GM23338 (cell line): ENCODE measurements at regions not wholly inside any gene's neighbourhood (a gene's known extent, or its start where the extent isn't known, plus 50 kb on each side); places are given as distances from the start of the nearest gene placed in this dataset.

Experiments used
- ATAC-seq: fragments of 200-7000 bp; cut with Tn5 transposase; 3 replicates; pipeline ENCODE4 v1.9.1; 2020
- DNase-seq: peaks from one replicate; pipeline ENCODE4 v3.0.0-alpha.2; 2015; ENCODE audit warnings: low spot score
- H2AFZ ChIP-seq: fragments of 200-600 bp; sonication (generic); 2 replicates; pipeline ENCODE4 v1.8.0; 2016; ENCODE audit warnings: antibody characterized with exemption, mild to moderate bottlenecking, moderate library complexity
- H3F3A ChIP-seq: fragments of 200-600 bp; sonication (generic); replicated peaks from 2 replicates; pipeline ENCODE4 v1.8.0; 2017; ENCODE audit warnings: antibody characterized with exemption, mixed run types, low read depth
- H3K27ac ChIP-seq: fragments of 200-600 bp; sonication (generic); 2 replicates; pipeline ENCODE4 v1.6.1; 2016; ENCODE audit warnings: low read depth
- H3K27me3 ChIP-seq: fragments of 200-600 bp; sonication (generic); 2 replicates; pipeline ENCODE4 v1.8.0; 2016; ENCODE audit warnings: mild to moderate bottlenecking, mixed run types, moderate library complexity; ENCODE audit not compliant: insufficient read depth
- H3K36me3 ChIP-seq: fragments of 200-600 bp; sonication (generic); 2 replicates; pipeline ENCODE4 v1.8.0; 2016; ENCODE audit warnings: mild to moderate bottlenecking; ENCODE audit not compliant: insufficient read depth
- H3K4me1 ChIP-seq: fragments of 200-600 bp; sonication (generic); 2 replicates; pipeline ENCODE4 v1.8.0; 2016; ENCODE audit warnings: mild to moderate bottlenecking, moderate library complexity; ENCODE audit not compliant: insufficient read depth
- H3K4me2 ChIP-seq: fragments of 200-600 bp; sonication (generic); 2 replicates; pipeline ENCODE4 v1.7.1; 2017; ENCODE audit warnings: mixed run types
- H3K4me3 ChIP-seq: fragments of 200-600 bp; sonication (generic); 2 replicates; pipeline ENCODE4 v1.6.1; 2016; ENCODE audit warnings: mixed run types
- H3K79me2 ChIP-seq: fragments of 200-600 bp; sonication (generic); replicated peaks from 2 replicates; pipeline ENCODE4 v1.8.0; 2017; ENCODE audit warnings: mild to moderate bottlenecking; ENCODE audit not compliant: insufficient read depth
- H3K9me2 ChIP-seq: fragments of 200-600 bp; sonication (generic); 2 replicates; pipeline ENCODE4 v1.8.0; 2017; ENCODE audit not compliant: insufficient read depth
- H4K20me1 ChIP-seq: fragments of 200-600 bp; sonication (generic); replicated peaks from 2 replicates; pipeline ENCODE4 v1.8.0; 2017; ENCODE audit warnings: mild to moderate bottlenecking; ENCODE audit not compliant: insufficient read depth
- H3K27ac Mint-ChIP-seq: 2 replicates; pipeline ENCODE4 v1.8.0; 2020; ENCODE audit warnings: inconsistent platforms, mild to moderate bottlenecking, moderate library complexity, mixed read lengths
- H3K27me3 Mint-ChIP-seq: 3 replicates; pipeline ENCODE4 v1.8.0; 2022; ENCODE audit warnings: low read depth, mild to moderate bottlenecking, moderate library complexity, mixed read lengths, inconsistent platforms; ENCODE audit not compliant: insufficient read depth, poor library complexity
- H3K36me3 Mint-ChIP-seq: 3 replicates; pipeline ENCODE4 v1.8.0; 2021; ENCODE audit warnings: low read depth, mild to moderate bottlenecking, inconsistent platforms, moderate library complexity, mixed read lengths
- H3K4me1 Mint-ChIP-seq: 3 replicates; pipeline ENCODE4 v1.8.0; 2020; ENCODE audit warnings: mild to moderate bottlenecking, inconsistent platforms, mixed read lengths
- H3K4me3 Mint-ChIP-seq: 3 replicates; pipeline ENCODE4 v1.8.0; 2021; ENCODE audit warnings: moderate library complexity, mild to moderate bottlenecking, inconsistent platforms, mixed read lengths
- H3K9me3 Mint-ChIP-seq: 3 replicates; pipeline ENCODE4 v1.8.0; 2020; ENCODE audit warnings: moderate library complexity, mild to moderate bottlenecking, inconsistent platforms, mixed read lengths
- JUNB ChIP-seq: IDR thresholded peaks from one replicate; pipeline ENCODE4 v1.6.1; 2016; ENCODE audit warnings: antibody characterized with exemption; ENCODE audit not compliant: unreplicated experiment
- ZNF331 ChIP-seq: fragments of 250-450 bp; sonication (Bioruptor Pico); IDR thresholded peaks from 2 replicates; pipeline ENCODE4 v1.5.0; 2020; ENCODE audit warnings: low read depth, mild to moderate bottlenecking, moderate library complexity
- TF ChIP-seq, protein P1 (sequence below): IDR thresholded peaks from one replicate; pipeline ENCODE4 v1.6.1; 2018; ENCODE audit warnings: antibody characterized with exemption; ENCODE audit not compliant: unreplicated experiment
- TF ChIP-seq, protein P2 (sequence below): fragments of 250-450 bp; sonication (Bioruptor Pico); IDR thresholded peaks from 2 replicates; pipeline ENCODE4 v1.5.0; 2020; ENCODE audit warnings: mild to moderate bottlenecking, moderate library complexity

DNA sequence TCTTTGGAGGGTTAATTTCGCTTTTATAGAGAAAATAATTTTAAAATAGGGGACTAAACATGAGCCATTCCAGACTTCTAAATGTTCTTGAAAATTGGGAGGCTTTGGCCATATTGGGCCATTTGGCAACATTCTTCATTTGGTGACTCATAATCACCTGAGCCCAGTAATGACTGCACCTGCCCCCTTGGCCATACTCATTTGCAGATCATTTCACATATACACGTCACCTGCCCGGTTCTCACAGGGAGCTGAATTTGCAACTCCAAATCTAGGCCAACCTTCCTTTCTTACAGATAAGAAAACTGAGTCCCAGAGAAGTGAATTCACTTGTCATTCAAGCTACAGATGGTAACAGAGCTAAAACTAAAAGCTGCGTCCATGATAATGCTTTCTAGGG lies 289.7 kb downstream of the EPHA4 start:
- H3K27ac ChIP-seq: no peak overlapping the region
- H4K20me1 ChIP-seq: no peaks in the 10 kb centered on the region
- no peak for TF ChIP-seq ZNF331 (CRISPR knock-in tag)
- TF ChIP-seq, protein P1, sequence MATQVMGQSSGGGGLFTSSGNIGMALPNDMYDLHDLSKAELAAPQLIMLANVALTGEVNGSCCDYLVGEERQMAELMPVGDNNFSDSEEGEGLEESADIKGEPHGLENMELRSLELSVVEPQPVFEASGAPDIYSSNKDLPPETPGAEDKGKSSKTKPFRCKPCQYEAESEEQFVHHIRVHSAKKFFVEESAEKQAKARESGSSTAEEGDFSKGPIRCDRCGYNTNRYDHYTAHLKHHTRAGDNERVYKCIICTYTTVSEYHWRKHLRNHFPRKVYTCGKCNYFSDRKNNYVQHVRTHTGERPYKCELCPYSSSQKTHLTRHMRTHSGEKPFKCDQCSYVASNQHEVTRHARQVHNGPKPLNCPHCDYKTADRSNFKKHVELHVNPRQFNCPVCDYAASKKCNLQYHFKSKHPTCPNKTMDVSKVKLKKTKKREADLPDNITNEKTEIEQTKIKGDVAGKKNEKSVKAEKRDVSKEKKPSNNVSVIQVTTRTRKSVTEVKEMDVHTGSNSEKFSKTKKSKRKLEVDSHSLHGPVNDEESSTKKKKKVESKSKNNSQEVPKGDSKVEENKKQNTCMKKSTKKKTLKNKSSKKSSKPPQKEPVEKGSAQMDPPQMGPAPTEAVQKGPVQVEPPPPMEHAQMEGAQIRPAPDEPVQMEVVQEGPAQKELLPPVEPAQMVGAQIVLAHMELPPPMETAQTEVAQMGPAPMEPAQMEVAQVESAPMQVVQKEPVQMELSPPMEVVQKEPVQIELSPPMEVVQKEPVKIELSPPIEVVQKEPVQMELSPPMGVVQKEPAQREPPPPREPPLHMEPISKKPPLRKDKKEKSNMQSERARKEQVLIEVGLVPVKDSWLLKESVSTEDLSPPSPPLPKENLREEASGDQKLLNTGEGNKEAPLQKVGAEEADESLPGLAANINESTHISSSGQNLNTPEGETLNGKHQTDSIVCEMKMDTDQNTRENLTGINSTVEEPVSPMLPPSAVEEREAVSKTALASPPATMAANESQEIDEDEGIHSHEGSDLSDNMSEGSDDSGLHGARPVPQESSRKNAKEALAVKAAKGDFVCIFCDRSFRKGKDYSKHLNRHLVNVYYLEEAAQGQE: no peak
- no peak for TF ChIP-seq JUNB
- TF ChIP-seq, protein P2, sequence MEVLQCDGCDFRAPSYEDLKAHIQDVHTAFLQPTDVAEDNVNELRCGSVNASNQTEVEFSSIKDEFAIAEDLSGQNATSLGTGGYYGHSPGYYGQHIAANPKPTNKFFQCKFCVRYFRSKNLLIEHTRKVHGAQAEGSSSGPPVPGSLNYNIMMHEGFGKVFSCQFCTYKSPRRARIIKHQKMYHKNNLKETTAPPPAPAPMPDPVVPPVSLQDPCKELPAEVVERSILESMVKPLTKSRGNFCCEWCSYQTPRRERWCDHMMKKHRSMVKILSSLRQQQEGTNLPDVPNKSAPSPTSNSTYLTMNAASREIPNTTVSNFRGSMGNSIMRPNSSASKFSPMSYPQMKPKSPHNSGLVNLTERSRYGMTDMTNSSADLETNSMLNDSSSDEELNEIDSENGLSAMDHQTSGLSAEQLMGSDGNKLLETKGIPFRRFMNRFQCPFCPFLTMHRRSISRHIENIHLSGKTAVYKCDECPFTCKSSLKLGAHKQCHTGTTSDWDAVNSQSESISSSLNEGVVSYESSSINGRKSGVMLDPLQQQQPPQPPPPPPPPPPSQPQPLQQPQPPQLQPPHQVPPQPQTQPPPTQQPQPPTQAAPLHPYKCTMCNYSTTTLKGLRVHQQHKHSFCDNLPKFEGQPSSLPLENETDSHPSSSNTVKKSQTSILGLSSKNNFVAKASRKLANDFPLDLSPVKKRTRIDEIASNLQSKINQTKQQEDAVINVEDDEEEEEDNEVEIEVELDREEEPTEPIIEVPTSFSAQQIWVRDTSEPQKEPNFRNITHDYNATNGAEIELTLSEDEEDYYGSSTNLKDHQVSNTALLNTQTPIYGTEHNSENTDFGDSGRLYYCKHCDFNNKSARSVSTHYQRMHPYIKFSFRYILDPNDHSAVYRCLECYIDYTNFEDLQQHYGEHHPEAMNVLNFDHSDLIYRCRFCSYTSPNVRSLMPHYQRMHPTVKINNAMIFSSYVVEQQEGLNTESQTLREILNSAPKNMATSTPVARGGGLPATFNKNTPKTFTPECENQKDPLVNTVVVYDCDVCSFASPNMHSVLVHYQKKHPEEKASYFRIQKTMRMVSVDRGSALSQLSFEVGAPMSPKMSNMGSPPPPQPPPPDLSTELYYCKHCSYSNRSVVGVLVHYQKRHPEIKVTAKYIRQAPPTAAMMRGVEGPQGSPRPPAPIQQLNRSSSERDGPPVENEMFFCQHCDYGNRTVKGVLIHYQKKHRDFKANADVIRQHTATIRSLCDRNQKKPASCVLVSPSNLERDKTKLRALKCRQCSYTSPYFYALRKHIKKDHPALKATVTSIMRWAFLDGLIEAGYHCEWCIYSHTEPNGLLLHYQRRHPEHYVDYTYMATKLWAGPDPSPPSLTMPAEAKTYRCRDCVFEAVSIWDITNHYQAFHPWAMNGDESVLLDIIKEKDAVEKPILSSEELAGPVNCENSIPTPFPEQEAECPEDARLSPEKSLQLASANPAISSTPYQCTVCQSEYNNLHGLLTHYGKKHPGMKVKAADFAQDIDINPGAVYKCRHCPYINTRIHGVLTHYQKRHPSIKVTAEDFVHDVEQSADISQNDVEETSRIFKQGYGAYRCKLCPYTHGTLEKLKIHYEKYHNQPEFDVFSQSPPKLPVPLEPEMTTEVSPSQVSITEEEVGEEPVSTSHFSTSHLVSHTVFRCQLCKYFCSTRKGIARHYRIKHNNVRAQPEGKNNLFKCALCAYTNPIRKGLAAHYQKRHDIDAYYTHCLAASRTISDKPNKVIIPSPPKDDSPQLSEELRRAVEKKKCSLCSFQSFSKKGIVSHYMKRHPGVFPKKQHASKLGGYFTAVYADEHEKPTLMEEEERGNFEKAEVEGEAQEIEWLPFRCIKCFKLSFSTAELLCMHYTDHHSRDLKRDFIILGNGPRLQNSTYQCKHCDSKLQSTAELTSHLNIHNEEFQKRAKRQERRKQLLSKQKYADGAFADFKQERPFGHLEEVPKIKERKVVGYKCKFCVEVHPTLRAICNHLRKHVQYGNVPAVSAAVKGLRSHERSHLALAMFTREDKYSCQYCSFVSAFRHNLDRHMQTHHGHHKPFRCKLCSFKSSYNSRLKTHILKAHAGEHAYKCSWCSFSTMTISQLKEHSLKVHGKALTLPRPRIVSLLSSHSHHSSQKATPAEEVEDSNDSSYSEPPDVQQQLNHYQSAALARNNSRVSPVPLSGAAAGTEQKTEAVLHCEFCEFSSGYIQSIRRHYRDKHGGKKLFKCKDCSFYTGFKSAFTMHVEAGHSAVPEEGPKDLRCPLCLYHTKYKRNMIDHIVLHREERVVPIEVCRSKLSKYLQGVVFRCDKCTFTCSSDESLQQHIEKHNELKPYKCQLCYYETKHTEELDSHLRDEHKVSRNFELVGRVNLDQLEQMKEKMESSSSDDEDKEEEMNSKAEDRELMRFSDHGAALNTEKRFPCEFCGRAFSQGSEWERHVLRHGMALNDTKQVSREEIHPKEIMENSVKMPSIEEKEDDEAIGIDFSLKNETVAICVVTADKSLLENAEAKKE (CRISPR knock-in tag): no peak
- H2AFZ ChIP-seq: no peak overlapping the region
- H3K4me1 ChIP-seq: peaks cover 23% of the 10 kb centered on the region
- ATAC-seq (no peak), DNase-seq (no peak)
- H3K9me2 ChIP-seq: no peaks in the 10 kb centered on the region
- no peaks in the 10 kb centered on the region for H3K27me3 ChIP-seq
- Mint-ChIP-seq H3K4me3 (no peak overlapping the region), H3K27ac (no peak overlapping the region), H3K27me3 (no peaks in the 10 kb centered on the region), H3K4me1 (peaks cover 22% of the 10 kb centered on the region), H3K9me3 (no peaks in the 10 kb centered on the region), H3K36me3 (no peaks in the 10 kb centered on the region)
- H3K4me2 ChIP-seq: peak overlapping the region; percentile 19; the same call in 1 of the 2 replicates
- no peaks in the 10 kb centered on the region for H3F3A ChIP-seq
- no peaks in the 10 kb centered on the region for H3K79me2 ChIP-seq
- no peak overlapping the region for H3K4me3 ChIP-seq
- no peaks in the 10 kb centered on the region for H3K36me3 ChIP-seq
